T-cell (primary cell): ENCODE measurements at regions not wholly inside any gene's neighbourhood (a gene's known extent, or its start where the extent isn't known, plus 50 kb on each side); places are given as distances from the start of the nearest gene placed in this dataset.

Source experiments
- ATAC-seq, 4 experiments: fragments of 200-7000 bp in 3 of 4; fragments of 150-1000 bp in 1 of 4; cut with Tn5 transposase; replicated peaks in 1 of 4; 1 replicate in 3 of 4; 2 replicates in 1 of 4; pipeline ENCODE4 v1.10.0; 2021; ENCODE audit warnings: moderate library complexity in 3 of 4, mild to moderate bottlenecking in 2 of 4, moderate number of reproducible peaks in 1 of 4
- CTCF ChIA-PET, 2 donors: fragments of 300-600 bp; sonication (Branson Sonifier 250); formaldehyde crosslinking; loops; one replicate each; lab custom pipeline; 2022; ENCODE audit warnings: antibody characterized with exemption in 2 of 2; lab: Charles Lee
- POLR2A ChIA-PET, 2 donors: fragments of 300-600 bp; sonication (Branson Sonifier 250); formaldehyde crosslinking; loops; one replicate each; lab custom pipeline; 2022; ENCODE audit warnings: antibody characterized with exemption in 2 of 2; lab: Charles Lee
- DNase-seq, 35 experiments: peaks; one replicate each; pipeline versions ENCODE4 v3.0.0 to v3.0.0-alpha.2; 2013 to 2023
- H3K27ac ChIP-seq: one replicate; pipeline ENCODE4 v1.5.1; 2013; ENCODE audit warnings: low read length
- H3K27me3 ChIP-seq, 2 experiments: replicated peaks in 1 of 2; 1 replicate in 1 of 2; 2 replicates in 1 of 2; pipeline versions ENCODE4 v1.6.1 to v1.7.0; 2013; ENCODE audit warnings: low read length in 1 of 2, mixed read lengths in 1 of 2; ENCODE audit not compliant: control insufficient read depth in 2 of 2, insufficient read depth in 2 of 2; ENCODE audit errors: extremely low read depth in 1 of 2
- H3K36me3 ChIP-seq, 2 donors: 1 replicate in 1 of 2; 2 replicates in 1 of 2; pipeline versions ENCODE4 v1.6.1 to v1.7.0; 2013; ENCODE audit warnings: low read length in 1 of 2; ENCODE audit not compliant: control insufficient read depth in 2 of 2, insufficient read depth in 1 of 2; ENCODE audit errors: extremely low read depth in 1 of 2
- H3K4me1 ChIP-seq, 2 experiments: 1 replicate in 1 of 2; 2 replicates in 1 of 2; pipeline versions ENCODE4 v1.6.1 to v1.7.0; 2013; ENCODE audit warnings: low read length in 2 of 2, mixed read lengths in 1 of 2; ENCODE audit not compliant: insufficient read depth in 2 of 2, control insufficient read depth in 1 of 2; ENCODE audit errors: extremely low read depth in 1 of 2
- H3K4me3 ChIP-seq, 2 donors: 1 replicate in 1 of 2; 2 replicates in 1 of 2; pipeline versions ENCODE4 v1.5.1 to v1.7.0; 2013; ENCODE audit warnings: mild to moderate bottlenecking in 2 of 2, low read length in 1 of 2, moderate library complexity in 1 of 2; ENCODE audit not compliant: control insufficient read depth in 1 of 2; ENCODE audit errors: extremely low read depth in 1 of 2
- H3K9me3 ChIP-seq: 2 replicates; pipeline ENCODE4 v1.7.0; 2013
- H3K27ac Mint-ChIP-seq, 2 donors: one replicate each; pipeline ENCODE4 v1.8.0; 2020 to 2021; ENCODE audit warnings: mild to moderate bottlenecking in 2 of 2, mixed read lengths in 2 of 2
- H3K27me3 Mint-ChIP-seq, 2 donors: one replicate each; pipeline ENCODE4 v1.8.0; 2021 to 2022; ENCODE audit warnings: mixed read lengths in 2 of 2
- H3K36me3 Mint-ChIP-seq: one replicate; pipeline ENCODE4 v1.8.0; 2021; ENCODE audit warnings: mixed read lengths
- H3K4me1 Mint-ChIP-seq, 3 donors: one replicate each; pipeline ENCODE4 v1.8.0; 2020 to 2022; ENCODE audit warnings: mixed read lengths in 3 of 3, mild to moderate bottlenecking in 1 of 3
- H3K4me3 Mint-ChIP-seq, 3 donors: one replicate each; pipeline ENCODE4 v1.8.0; 2020 to 2022; ENCODE audit warnings: mild to moderate bottlenecking in 3 of 3, mixed read lengths in 3 of 3, moderate library complexity in 3 of 3
- H3K9me3 Mint-ChIP-seq, 3 donors: one replicate each; pipeline ENCODE4 v1.8.0; 2020 to 2022; ENCODE audit warnings: mixed read lengths in 3 of 3
- WGBS: methylation state at CpG from one replicate; pipeline ENCODE4 v1.1.5; 2013; ENCODE audit warnings: missing lambda C conversion rate; ENCODE audit not compliant: insufficient coverage; 5-methylcytosine and 5-hydroxymethylcytosine counted together

DNA sequence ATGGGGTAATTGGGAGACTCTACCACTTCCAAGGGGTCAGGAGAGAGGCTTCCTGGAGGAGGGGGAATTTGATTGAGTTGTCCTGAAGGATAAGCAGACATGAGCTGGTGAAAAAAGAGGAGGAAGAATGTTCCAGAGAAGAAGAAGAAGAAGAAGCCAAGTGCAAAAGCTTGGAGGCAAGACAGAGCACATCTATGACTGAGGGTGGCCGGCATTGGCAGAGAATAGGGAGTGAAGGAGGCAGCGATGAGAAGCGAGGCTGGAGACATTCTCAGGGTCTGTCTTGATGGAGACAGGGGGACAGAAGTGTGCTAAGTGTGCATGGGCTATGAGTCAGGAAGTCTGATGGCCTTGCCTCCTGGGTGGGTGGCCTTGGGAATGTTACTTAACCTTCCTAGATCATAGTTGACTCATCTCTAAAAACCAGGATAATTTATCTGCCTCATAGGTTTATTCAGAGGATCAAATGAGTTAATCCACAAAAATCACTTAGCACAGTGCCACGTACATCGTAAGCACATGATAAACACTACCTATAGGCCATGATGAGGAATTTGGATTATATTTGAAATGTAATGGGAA is 171.7 kb downstream of the ABCC12 start:
- ATAC-seq (no peak), DNase-seq (no peak)
- Histone ChIP-seq H3K27me3 (no peaks in the 10 kb centered on the region), H3K27ac (no peak overlapping the region), H3K36me3 (no peaks in the 10 kb centered on the region), H3K4me3 (no peak overlapping the region), H3K9me3 (no peaks in the 10 kb centered on the region), H3K4me1 (no peaks in the 10 kb centered on the region)
- 82% methylated on average over 3 of the region's 5 CpGs for WGBS
- Mint-ChIP-seq H3K4me3 (no peak overlapping the region), H3K27me3 (peaks cover 17 to 21% of the 10 kb centered on the region in 2 donors), H3K9me3 (peaks cover 0 to 8% (median 3%) of the 10 kb centered on the region in 3 donors), H3K27ac (no peak overlapping the region), H3K4me1 (no peaks in the 10 kb centered on the region), H3K36me3 (no peaks in the 10 kb centered on the region)
- POLR2A ChIA-PET = no interaction called here
- CTCF ChIA-PET = no interaction called here

DNA sequence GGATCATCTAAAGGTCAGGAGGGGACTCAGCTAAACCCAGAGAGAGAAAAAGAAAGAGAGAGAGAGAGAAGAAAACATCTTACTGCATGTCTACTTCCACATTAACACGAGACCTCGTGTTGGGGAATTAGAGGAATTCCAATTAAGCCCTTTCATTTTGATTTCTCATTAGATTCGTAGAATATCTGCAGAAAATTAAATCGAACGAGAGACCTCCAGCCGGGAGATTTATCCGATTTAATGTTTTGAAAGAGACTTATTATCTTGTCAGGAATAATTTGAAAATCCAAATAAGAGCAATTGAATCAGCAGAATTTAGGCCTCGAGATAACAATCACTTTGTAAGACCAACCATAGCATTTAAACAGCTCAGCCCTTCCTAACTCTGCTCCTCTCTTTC is 175.6 kb downstream of the ABCC12 start:
- ChIA-PET CTCF (no interaction called here), POLR2A (no interaction called here)
- no peak for DNase-seq
- H3K27me3 Mint-ChIP-seq = peaks cover 11 to 13% of the 10 kb centered on the region in 2 donors
- no peaks in the 10 kb centered on the region for H3K36me3 ChIP-seq
- no peaks in the 10 kb centered on the region for H3K4me1 ChIP-seq
- H3K27ac Mint-ChIP-seq = no peak overlapping the region
- H3K4me3 ChIP-seq = no peak overlapping the region
- no peak overlapping the region for H3K27ac ChIP-seq
- no peak for ATAC-seq
- no peaks in the 10 kb centered on the region for H3K9me3 ChIP-seq
- no peaks in the 10 kb centered on the region for H3K27me3 ChIP-seq
- 29% methylated on average over 1 of the region's 8 CpGs for WGBS
- H3K4me1 Mint-ChIP-seq = no peaks in the 10 kb centered on the region
- H3K9me3 Mint-ChIP-seq = no peaks in the 10 kb centered on the region
- H3K4me3 Mint-ChIP-seq = no peak overlapping the region
- H3K36me3 Mint-ChIP-seq = no peaks in the 10 kb centered on the region

DNA sequence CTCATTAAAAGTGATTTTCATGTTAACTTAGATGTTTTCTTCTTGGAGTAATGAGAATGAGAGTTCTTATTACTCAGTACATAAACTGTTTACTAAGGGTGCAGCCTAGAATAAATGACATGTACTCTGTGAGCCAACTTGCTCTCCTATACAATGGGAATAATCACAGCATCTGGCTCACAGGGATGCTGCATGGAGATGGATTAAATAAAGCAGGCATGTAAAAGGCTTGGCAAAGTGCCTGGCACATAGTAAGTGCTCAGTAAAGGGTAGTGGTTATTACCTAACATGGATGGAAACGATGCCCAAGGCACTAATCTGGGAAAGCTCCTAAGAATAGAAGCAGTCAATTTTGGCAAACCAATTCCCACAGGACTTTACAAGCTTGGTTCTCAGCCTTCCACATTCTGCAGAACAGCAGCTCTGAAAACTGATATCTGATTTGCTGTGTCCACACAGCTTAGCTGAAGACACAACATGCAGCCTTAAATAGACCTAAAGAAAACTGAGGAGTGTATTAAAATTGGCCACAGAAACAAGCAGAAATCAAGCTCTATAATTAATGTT is 176.1 kb downstream of the ABCC12 start:
- ATAC-seq (no peak), DNase-seq (no peak)
- no peaks in the 10 kb centered on the region for H3K4me1 ChIP-seq
- no peaks in the 10 kb centered on the region for H3K9me3 ChIP-seq
- ChIA-PET CTCF (no interaction called here), POLR2A (no interaction called here)
- Mint-ChIP-seq H3K27me3 (peaks cover 11 to 13% of the 10 kb centered on the region in 2 donors), H3K4me1 (no peaks in the 10 kb centered on the region), H3K9me3 (no peaks in the 10 kb centered on the region), H3K27ac (no peak overlapping the region), H3K4me3 (no peak overlapping the region), H3K36me3 (no peaks in the 10 kb centered on the region)
- no peak overlapping the region for H3K4me3 ChIP-seq
- 60% methylated on average over 1 of the region's 1 CpG for WGBS
- no peak overlapping the region for H3K27ac ChIP-seq
- no peaks in the 10 kb centered on the region for H3K36me3 ChIP-seq
- peaks cover 0 to 1% of the 10 kb centered on the region in 2 experiments for H3K27me3 ChIP-seq

DNA sequence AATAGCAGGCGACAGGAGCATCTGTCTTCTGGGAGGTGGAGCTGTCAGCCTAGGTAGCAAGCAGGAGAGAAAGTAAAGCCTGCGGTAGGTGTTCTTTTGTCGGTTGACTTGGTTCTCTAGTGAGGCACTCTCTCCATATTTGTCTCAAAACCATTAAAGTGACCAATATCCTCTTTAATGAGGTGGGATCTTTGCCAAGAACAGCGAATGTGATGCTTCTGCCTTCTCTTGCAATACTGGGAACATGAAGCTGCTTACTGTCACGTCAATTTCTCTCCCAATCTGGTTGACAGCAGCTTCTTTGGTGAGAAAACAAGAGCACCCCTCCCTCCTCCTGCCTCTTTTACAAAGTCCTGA is 176.7 kb downstream of the ABCC12 start:
- CTCF ChIA-PET = no interaction called here
- Histone ChIP-seq H3K9me3 (no peaks in the 10 kb centered on the region), H3K4me1 (no peaks in the 10 kb centered on the region), H3K4me3 (no peak overlapping the region), H3K27me3 (peaks cover 0 to 4% of the 10 kb centered on the region in 2 experiments), H3K36me3 (no peaks in the 10 kb centered on the region), H3K27ac (no peak overlapping the region)
- DNase-seq (no peak), ATAC-seq (no peak)
- WGBS = no CpG with 5 or more reads among the region's 5 CpGs
- no peaks in the 10 kb centered on the region for H3K9me3 Mint-ChIP-seq
- peaks cover 10 to 11% of the 10 kb centered on the region in 2 donors for H3K27me3 Mint-ChIP-seq
- no peak overlapping the region for H3K27ac Mint-ChIP-seq
- POLR2A ChIA-PET = no interaction called here
- no peaks in the 10 kb centered on the region for H3K36me3 Mint-ChIP-seq
- no peak overlapping the region for H3K4me3 Mint-ChIP-seq
- H3K4me1 Mint-ChIP-seq = no peaks in the 10 kb centered on the region

DNA sequence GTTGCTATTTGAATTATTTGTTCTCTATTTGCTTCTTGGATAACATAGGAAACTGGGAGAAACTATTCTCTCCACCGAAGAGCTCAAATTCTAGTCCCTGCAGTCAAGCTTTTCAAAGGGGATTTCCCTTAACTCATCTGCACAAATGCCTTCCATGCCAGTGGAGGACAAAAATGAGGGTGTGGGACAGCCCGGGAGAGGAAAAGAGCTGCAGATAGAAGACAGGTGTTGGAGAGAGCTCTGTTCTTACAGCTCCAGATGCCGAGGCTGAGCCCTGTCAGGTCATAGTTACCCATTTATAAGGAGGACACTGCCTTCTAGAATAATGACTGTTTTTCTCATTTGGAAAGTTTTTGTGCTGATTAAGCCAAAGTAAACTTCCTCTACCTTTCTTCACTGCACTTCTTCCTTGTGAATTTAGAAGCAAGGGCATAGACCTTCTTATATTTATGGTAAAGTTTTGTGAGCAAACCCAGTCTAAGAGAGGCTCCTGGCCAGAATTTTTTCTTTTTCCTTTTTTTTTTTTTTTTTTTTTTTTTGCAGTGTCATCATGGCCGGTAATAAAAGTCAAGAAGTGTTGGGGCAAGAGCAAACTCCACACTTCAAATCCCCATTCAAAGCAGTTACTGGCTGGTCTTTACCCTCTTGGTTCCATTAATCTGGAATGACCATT is 177.2 kb downstream of the ABCC12 start:
- CTCF ChIA-PET = no interaction called here
- POLR2A ChIA-PET = no interaction called here
- no peak overlapping the region for H3K27ac ChIP-seq

DNA sequence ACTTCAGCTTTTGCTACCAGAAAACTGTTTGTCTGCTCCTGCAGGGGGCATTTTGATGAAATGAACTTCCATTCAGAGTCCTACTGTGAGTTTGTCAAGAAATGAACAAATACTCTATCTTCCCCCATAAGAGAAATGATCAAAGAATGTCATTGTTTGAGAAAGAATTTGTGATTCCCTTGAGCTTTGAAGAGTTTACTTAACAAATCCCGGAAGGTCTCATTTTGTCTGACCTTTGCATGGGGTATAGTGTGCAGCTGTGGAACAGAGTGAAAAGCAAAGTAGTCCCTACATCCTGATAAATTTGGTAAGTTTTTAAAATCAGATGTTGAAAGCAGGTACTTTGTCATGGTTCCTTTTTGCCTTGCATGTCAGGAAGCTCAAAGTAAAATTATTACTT is 178.0 kb downstream of the ABCC12 start:
- peaks cover 0 to 4% of the 10 kb centered on the region in 2 experiments for H3K27me3 ChIP-seq
- ChIA-PET POLR2A (no interaction called here), CTCF (no interaction called here)
- no peak overlapping the region for H3K27ac Mint-ChIP-seq
- H3K36me3 Mint-ChIP-seq = no peaks in the 10 kb centered on the region
- peaks cover 2 to 7% of the 10 kb centered on the region in 2 donors for H3K27me3 Mint-ChIP-seq
- ATAC-seq (no peak), DNase-seq (no peak)
- no peak overlapping the region for H3K4me3 Mint-ChIP-seq
- no peaks in the 10 kb centered on the region for H3K4me1 Mint-ChIP-seq
- H3K4me3 ChIP-seq = no peak overlapping the region
- no peak overlapping the region for H3K27ac ChIP-seq
- H3K4me1 ChIP-seq = no peaks in the 10 kb centered on the region
- H3K9me3 ChIP-seq = no peaks in the 10 kb centered on the region
- WGBS = 83% methylated on average over 1 of the region's 1 CpG
- no peaks in the 10 kb centered on the region for H3K36me3 ChIP-seq
- H3K9me3 Mint-ChIP-seq = no peaks in the 10 kb centered on the region

More for the DNA sequence above, 177.2 kb downstream of the ABCC12 start:
- DNase-seq = no peak
- Mint-ChIP-seq H3K4me1 (no peaks in the 10 kb centered on the region), H3K27me3 (peaks cover 6 to 10% of the 10 kb centered on the region in 2 donors), H3K36me3 (no peaks in the 10 kb centered on the region), H3K27ac (no peak overlapping the region), H3K4me3 (no peak overlapping the region), H3K9me3 (no peaks in the 10 kb centered on the region)
- ATAC-seq = no peak
- H3K4me3 ChIP-seq = no peak overlapping the region
- no peaks in the 10 kb centered on the region for H3K36me3 ChIP-seq
- no CpG with 5 or more reads among the region's 4 CpGs for WGBS
- no peaks in the 10 kb centered on the region for H3K4me1 ChIP-seq
- peaks cover 0 to 4% of the 10 kb centered on the region in 2 experiments for H3K27me3 ChIP-seq
- no peaks in the 10 kb centered on the region for H3K9me3 ChIP-seq
